Right atrium auricular region (tissue), 2 donors: ENCODE measurements at regions not wholly inside any gene's neighbourhood (a gene's known extent, or its start where the extent isn't known, plus 50 kb on each side); places are given as distances from the start of the nearest gene placed in this dataset.
"Not testable (repeated sequence)": the region's sequence is repeated elsewhere in the genome, so short reads cannot be mapped to it uniquely, and the experiment has no call there.

Experiments
- DNase-seq: peaks from one replicate; pipeline ENCODE4 v3.0.0-alpha.2; 2019; ENCODE audit warnings: low spot score
- H3K27ac ChIP-seq, 2 donors: fragments of 200-600 bp; sonication (generic); 1 replicate in 1 of 2; 2 replicates in 1 of 2; pipeline ENCODE4 v1.5.1; 2016 to 2019
- H3K27me3 ChIP-seq, 2 donors: fragments of 200-600 bp; sonication (generic); one replicate each; pipeline versions ENCODE4 v1.5.1 to v1.6.0; 2017 to 2019
- H3K36me3 ChIP-seq: fragments of 200-600 bp; sonication (generic); one replicate; pipeline ENCODE4 v1.5.1; 2016
- H3K4me1 ChIP-seq, 2 donors: fragments of 200-600 bp; sonication (generic); one replicate each; pipeline versions ENCODE4 v1.5.1 to v1.6.0; 2017 to 2019
- H3K4me3 ChIP-seq, 2 donors: fragments of 200-600 bp; sonication (generic); 1 replicate in 1 of 2; 2 replicates in 1 of 2; pipeline ENCODE4 v1.5.1; 2017 to 2019; ENCODE audit warnings: mild to moderate bottlenecking in 1 of 2, moderate library complexity in 1 of 2
- H3K9me3 ChIP-seq, 2 donors: fragments of 200-600 bp; sonication (generic); one replicate each; pipeline ENCODE4 v1.5.1; 2019
- TF ChIP-seq, protein P1 (sequence below), 2 donors: fragments of 200-600 bp; sonication (generic); IDR thresholded peaks; one replicate each; pipeline ENCODE4 v1.5.1; 2019; ENCODE audit warnings: antibody characterized with exemption in 2 of 2

DNA sequence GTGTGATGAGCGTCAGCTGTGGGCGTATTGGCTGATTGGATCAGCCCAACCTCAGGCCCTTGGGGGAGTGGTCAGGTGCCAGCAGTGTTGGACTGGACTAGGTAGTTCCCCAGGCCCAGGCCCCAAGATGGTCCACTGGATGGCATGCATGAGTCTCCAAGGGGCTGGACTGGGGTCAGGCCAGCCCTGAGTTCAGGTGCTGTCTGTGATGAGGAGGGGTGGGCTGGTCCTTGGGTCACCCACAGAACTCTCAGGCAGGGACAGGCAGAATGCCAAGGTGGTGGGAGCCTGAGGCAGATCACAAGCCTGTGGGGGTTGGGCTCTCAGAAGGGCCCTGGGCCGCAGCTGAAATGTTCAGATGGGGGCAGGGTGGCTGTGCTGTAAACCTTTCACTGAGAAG, 59.5 kb upstream of the THUMPD2 start:
- no peaks in the 10 kb centered on the region for H3K4me1 ChIP-seq
- no peaks in the 10 kb centered on the region for H3K27me3 ChIP-seq
- H3K27ac ChIP-seq = no peak overlapping the region
- H3K36me3 ChIP-seq = no peaks in the 10 kb centered on the region
- TF ChIP-seq, protein P1, sequence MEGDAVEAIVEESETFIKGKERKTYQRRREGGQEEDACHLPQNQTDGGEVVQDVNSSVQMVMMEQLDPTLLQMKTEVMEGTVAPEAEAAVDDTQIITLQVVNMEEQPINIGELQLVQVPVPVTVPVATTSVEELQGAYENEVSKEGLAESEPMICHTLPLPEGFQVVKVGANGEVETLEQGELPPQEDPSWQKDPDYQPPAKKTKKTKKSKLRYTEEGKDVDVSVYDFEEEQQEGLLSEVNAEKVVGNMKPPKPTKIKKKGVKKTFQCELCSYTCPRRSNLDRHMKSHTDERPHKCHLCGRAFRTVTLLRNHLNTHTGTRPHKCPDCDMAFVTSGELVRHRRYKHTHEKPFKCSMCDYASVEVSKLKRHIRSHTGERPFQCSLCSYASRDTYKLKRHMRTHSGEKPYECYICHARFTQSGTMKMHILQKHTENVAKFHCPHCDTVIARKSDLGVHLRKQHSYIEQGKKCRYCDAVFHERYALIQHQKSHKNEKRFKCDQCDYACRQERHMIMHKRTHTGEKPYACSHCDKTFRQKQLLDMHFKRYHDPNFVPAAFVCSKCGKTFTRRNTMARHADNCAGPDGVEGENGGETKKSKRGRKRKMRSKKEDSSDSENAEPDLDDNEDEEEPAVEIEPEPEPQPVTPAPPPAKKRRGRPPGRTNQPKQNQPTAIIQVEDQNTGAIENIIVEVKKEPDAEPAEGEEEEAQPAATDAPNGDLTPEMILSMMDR (IDR thresholded peaks at IDR 0.05) = no peak
- DNase-seq = no peak
- H3K9me3 ChIP-seq = peaks cover 0 to 24% of the 10 kb centered on the region in 2 donors
- H3K4me3 ChIP-seq = no peak overlapping the region

DNA sequence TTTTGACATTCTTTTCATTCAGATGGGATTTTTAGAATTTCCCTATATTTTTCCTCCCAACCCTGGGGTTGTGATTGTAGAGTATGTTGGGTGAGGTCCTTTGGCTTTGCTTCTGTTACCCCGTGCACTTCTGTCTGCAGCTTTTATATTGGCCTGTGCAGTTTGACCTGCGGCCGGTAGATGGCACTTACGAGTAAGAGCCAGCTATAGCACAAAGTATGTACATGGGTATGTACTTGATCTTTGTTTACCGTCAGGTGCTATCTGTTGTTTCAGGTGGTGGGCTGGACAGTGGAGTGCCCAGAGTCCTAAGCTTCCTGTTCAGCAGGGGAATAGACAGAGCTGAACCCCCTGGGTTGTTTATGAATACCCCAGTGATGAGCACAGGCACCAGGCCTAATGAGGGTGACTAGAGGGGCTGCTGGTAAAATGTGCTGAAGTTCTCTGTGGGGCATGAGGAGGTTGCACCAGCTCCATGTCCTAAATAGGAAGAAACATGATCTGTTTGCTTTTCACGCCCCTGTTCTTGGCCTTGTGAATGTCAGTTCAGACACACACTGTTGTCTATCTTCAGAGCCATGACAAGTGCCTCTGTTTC, 58.9 kb upstream of the THUMPD2 start:
- no peaks in the 10 kb centered on the region for H3K36me3 ChIP-seq
- no peak for DNase-seq
- no peaks in the 10 kb centered on the region for H3K27me3 ChIP-seq
- H3K4me3 ChIP-seq = no peak overlapping the region
- H3K27ac ChIP-seq = no peak overlapping the region
- TF ChIP-seq, protein P1 (IDR thresholded peaks at IDR 0.05) = peak; percentile 44 to 66
- peaks cover 0 to 24% of the 10 kb centered on the region in 2 donors for H3K9me3 ChIP-seq
- H3K4me1 ChIP-seq = no peaks in the 10 kb centered on the region

DNA sequence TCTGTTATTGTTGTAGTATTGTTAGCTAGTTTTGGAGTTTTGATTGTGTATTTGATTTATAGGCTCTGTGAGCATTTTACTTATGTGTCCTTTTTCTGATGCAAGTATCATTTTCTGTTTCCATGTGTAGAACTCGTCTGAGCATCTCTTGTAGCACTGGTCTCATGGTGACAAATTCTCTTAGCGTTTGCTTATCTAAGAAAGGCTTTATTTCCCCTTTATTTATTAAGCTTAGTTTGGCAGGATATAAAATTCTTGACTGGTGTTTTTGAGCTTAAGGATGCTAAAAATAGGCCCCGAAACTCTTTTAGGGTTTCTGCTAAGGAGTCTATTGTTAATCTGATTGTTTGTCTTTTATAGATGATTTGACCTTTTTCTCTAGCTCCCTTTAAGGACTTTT, 57.6 kb upstream of the THUMPD2 start:
- no peaks in the 10 kb centered on the region for H3K4me1 ChIP-seq
- TF ChIP-seq, protein P1 (IDR thresholded peaks at IDR 0.05) = no peak
- H3K27ac ChIP-seq = no peak overlapping the region
- H3K27me3 ChIP-seq = no peaks in the 10 kb centered on the region
- H3K9me3 ChIP-seq = peaks cover 0 to 24% of the 10 kb centered on the region in 2 donors
- no peaks in the 10 kb centered on the region for H3K36me3 ChIP-seq
- no peak overlapping the region for H3K4me3 ChIP-seq
- DNase-seq = no peak

DNA sequence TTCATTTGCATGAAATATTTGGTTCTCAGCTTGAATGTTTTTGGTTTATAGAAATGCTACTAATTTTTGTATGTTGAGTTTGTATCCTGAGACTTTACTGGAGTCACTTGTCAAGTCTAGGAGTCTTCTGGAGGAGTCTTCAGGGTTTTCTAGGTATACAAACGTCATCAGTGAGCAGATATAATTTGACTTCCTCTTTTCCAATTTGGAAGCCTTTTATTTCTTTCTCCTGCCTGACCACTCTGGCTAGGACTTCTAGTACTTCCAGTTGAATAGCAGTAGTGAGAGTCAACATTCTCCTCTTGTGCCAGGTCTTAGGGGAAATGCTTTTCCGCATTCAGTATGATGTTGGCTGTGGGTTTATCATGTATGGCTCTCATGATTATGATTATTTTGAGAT, 55.4 kb upstream of the THUMPD2 start:
- no peak overlapping the region for H3K27ac ChIP-seq
- no peaks in the 10 kb centered on the region for H3K4me1 ChIP-seq
- peaks cover 0 to 24% of the 10 kb centered on the region in 2 donors for H3K9me3 ChIP-seq
- H3K36me3 ChIP-seq = no peaks in the 10 kb centered on the region
- H3K27me3 ChIP-seq = no peaks in the 10 kb centered on the region
- H3K4me3 ChIP-seq = no peak overlapping the region
- TF ChIP-seq, protein P1 (IDR thresholded peaks at IDR 0.05) = no peak
- DNase-seq = no peak

DNA sequence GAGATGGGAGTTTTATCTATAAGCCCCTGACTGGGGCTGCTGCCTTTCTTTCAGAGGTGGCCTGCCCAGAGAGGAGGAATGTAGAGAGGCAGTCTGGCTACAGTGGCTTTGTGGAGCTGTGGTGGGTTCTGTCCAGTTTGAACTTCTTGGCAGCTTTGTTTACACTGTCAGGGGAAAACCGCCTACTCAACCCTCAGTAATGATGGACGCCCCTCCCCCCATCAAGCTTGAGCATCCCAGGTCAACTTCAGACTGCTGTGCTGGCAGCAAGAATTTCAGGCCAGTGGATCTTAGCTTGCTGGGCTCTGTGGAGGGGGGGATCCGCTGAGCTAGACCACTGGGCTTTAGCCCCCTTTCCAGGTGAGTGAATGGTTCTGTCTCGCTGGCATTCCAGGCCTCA, 51.6 kb upstream of the THUMPD2 start:
- not testable (repeated sequence) for H3K36me3 ChIP-seq, H3K4me1 ChIP-seq, H3K27ac ChIP-seq, DNase-seq, H3K4me3 ChIP-seq, H3K27me3 ChIP-seq, H3K9me3 ChIP-seq
